GM12878 (cell line): ENCODE measurements at regions not wholly inside any gene's neighbourhood (a gene's known extent, or its start where the extent isn't known, plus 50 kb on each side); places are given as distances from the start of the nearest gene placed in this dataset.

Source experiments
- ATAC-seq: fragments of 200-7000 bp; cut with Tn5 transposase; 3 replicates; pipeline ENCODE4 v1.9.1; 2020; ENCODE audit warnings: mild to moderate bottlenecking, moderate library complexity
- BruUV-seq: library from RNA; stranded (reverse); fragments of 400-500 nt; replicated peaks from 2 replicates; lab custom pipeline; 2021; lab: Mats Ljungman, UMichigan
- CTCF ChIA-PET: fragments of 300-600 bp; sonication (Branson Sonifier 250); formaldehyde crosslinking; extraction: SDS; loops from one replicate; lab custom pipeline; 2021; ENCODE audit warnings: inconsistent platforms; lab: Yijun Ruan, JAX
- POLR2A ChIA-PET: fragments of 350-600 bp; formaldehyde crosslinking; extraction: SDS; loops from one replicate; lab custom pipeline; 2021; ENCODE audit warnings: inconsistent platforms; lab: Charles Lee
- RAD21 ChIA-PET: fragments of 300-600 bp; sonication (Branson Sonifier 250); formaldehyde crosslinking; loops from one replicate; lab custom pipeline; 2023; ENCODE audit warnings: antibody characterized with exemption; ENCODE audit not compliant: unreplicated experiment; lab: Charles Lee
- SMC1A ChIA-PET: fragments of 300-600 bp; sonication (Branson Sonifier 250); formaldehyde crosslinking; loops from one replicate; lab custom pipeline; 2023; ENCODE audit not compliant: unreplicated experiment, uncharacterized antibody; lab: Charles Lee
- DNase-seq: peaks from one replicate; pipeline ENCODE4 v3.0.0-alpha.2; 2011; ENCODE audit warnings: low read depth, low spot score
- FAIRE-seq: peaks from 3 replicates; lab custom pipeline; 2011; peaks lifted over from hg19 to GRCh38; lab: Jason Lieb, UNC
- H2AFZ ChIP-seq: 2 replicates; pipeline ENCODE4 v1.6.0; 2011; ENCODE audit warnings: low read depth, low read length, control low read depth; ENCODE audit not compliant: control insufficient read depth
- H3K27ac ChIP-seq: 2 replicates; pipeline ENCODE4 v1.5.1; 2011; ENCODE audit warnings: control low read depth; ENCODE audit not compliant: control insufficient read depth, insufficient read depth
- H3K27me3 ChIP-seq, 2 experiments: replicated peaks in 1 of 2; 2 replicates each; pipeline versions ENCODE4 v1.6.0 to v1.6.1; 2011; ENCODE audit warnings: low read length in 1 of 2; ENCODE audit not compliant: control insufficient read depth in 2 of 2, insufficient read depth in 2 of 2
- H3K36me3 ChIP-seq, 2 experiments: 2 replicates each; pipeline ENCODE4 v1.5.1; 2011; ENCODE audit warnings: low read length in 1 of 2; ENCODE audit not compliant: control insufficient read depth in 2 of 2, insufficient read depth in 2 of 2
- H3K4me1 ChIP-seq: 2 replicates; pipeline ENCODE4 v1.6.1; 2011; ENCODE audit warnings: mild to moderate bottlenecking, low read length, moderate library complexity, mixed read lengths; ENCODE audit not compliant: control insufficient read depth, insufficient read depth
- H3K4me2 ChIP-seq: 2 replicates; pipeline ENCODE4 v1.6.0; 2011; ENCODE audit warnings: control low read depth; ENCODE audit not compliant: control insufficient read depth, insufficient read depth
- H3K4me3 ChIP-seq: fragments of 200-600 bp; sonication (generic); 2 replicates; pipeline ENCODE4 v1.5.1; 2016
- H3K79me2 ChIP-seq: 2 replicates; pipeline ENCODE4 v1.6.0; 2011; ENCODE audit warnings: low read length; ENCODE audit not compliant: control insufficient read depth, insufficient read depth
- H3K9ac ChIP-seq: 2 replicates; pipeline ENCODE4 v1.8.0; 2011; ENCODE audit warnings: low read length, control low read depth, mixed read lengths; ENCODE audit not compliant: control insufficient read depth, insufficient read depth
- H3K9me3 ChIP-seq: replicated peaks from 3 replicates; pipeline ENCODE4 v1.5.1; 2011; ENCODE audit warnings: mild to moderate bottlenecking, low read length; ENCODE audit not compliant: control insufficient read depth, insufficient read depth
- H4K20me1 ChIP-seq: 2 replicates; pipeline ENCODE4 v1.6.0; 2011; ENCODE audit not compliant: control insufficient read depth, insufficient read depth
- FOXK2 ChIP-seq: fragments of 450-650 bp; IDR thresholded peaks from 2 replicates; pipeline ENCODE4 v1.6.1; 2017; ENCODE audit warnings: mild to moderate bottlenecking, moderate library complexity
- MAX ChIP-seq: IDR thresholded peaks from 2 replicates; pipeline ENCODE4 v1.6.1; 2012; ENCODE audit warnings: low read depth, low read length, improper control_type of control experiment
- MYC ChIP-seq: IDR thresholded peaks from 2 replicates; pipeline ENCODE4 v1.6.1; 2011; ENCODE audit warnings: mild to moderate bottlenecking, low read length, moderate library complexity, inconsistent platforms; ENCODE audit not compliant: insufficient read depth, insufficient replicate concordance, insufficient read length, severe bottlenecking
- NRF1 ChIP-seq: conservative IDR thresholded peaks from 2 replicates; pipeline ENCODE4 v1.6.1; 2011; ENCODE audit warnings: mild to moderate bottlenecking, low read depth, low read length, improper control_type of control experiment
- POLR2A ChIP-seq: IDR thresholded peaks from 2 replicates; pipeline ENCODE4 v1.6.1; 2011; ENCODE audit warnings: low read depth, mild to moderate bottlenecking, low read length
- REST ChIP-seq: IDR thresholded peaks from 2 replicates; pipeline ENCODE4 v1.6.1; 2012; ENCODE audit warnings: mild to moderate bottlenecking, low read depth, low read length
- SIX5 ChIP-seq: IDR thresholded peaks from 2 replicates; pipeline ENCODE4 v1.6.1; 2011; ENCODE audit warnings: mild to moderate bottlenecking, low read depth, low read length, moderate library complexity; ENCODE audit not compliant: severe bottlenecking
- SPI1 ChIP-seq: IDR thresholded peaks from 2 replicates; pipeline ENCODE4 v1.6.1; 2011; ENCODE audit warnings: low read depth, mild to moderate bottlenecking, low read length, moderate library complexity, borderline replicate concordance; ENCODE audit not compliant: insufficient read depth
- ZNF687 ChIP-seq: fragments of 450-650 bp; IDR thresholded peaks from 2 replicates; pipeline ENCODE4 v1.6.1; 2017; ENCODE audit warnings: mild to moderate bottlenecking, moderate library complexity
- WGBS: methylation state at CpG from one replicate; pipeline ENCODE4 v1.1.6; 2016; ENCODE audit warnings: low lambda C conversion rate; ENCODE audit not compliant: insufficient replicate concordance, insufficient coverage; ENCODE audit errors: missing lambda C conversion rate; 5-methylcytosine and 5-hydroxymethylcytosine counted together
- in situ Hi-C: fragments of 300-500 bp; cut with MboI; formaldehyde crosslinking; loops from 9 replicates; pipeline ENCODE4 v1.14.3; 2018; ENCODE audit warnings: mixed read lengths
- intact Hi-C: fragments of 100-400 bp; cut with micrococcal nuclease; formaldehyde crosslinking; loops from one replicate; pipeline ENCODE4 v1.14.2; 2022; ENCODE audit not compliant: unreplicated experiment

- Histone ChIP-seq H3K9ac (no peak overlapping the region), H3K36me3 (no peaks in the 10 kb centered on the region), H3K79me2 (no peaks in the 10 kb centered on the region), H2AFZ (no peak overlapping the region), H3K4me1 (no peaks in the 10 kb centered on the region), H3K4me2 (no peak overlapping the region), H3K9me3 (no peaks in the 10 kb centered on the region; the same call in 1 of the 3 replicates), H4K20me1 (no peaks in the 10 kb centered on the region), H3K4me3 (no peak overlapping the region), H3K27me3 (no peaks in the 10 kb centered on the region), H3K27ac (no peak overlapping the region)
- FAIRE-seq: no peak
- no peak for ATAC-seq
- RAD21 ChIA-PET: no interaction called here
- in situ Hi-C loops: no loop called here
- DNase-seq: no peak
- SMC1A ChIA-PET: no interaction called here
- CTCF ChIA-PET: interaction anchor here (1.3 to 1.4 kb wide), 2 partner anchors 37 to 85 kb away, joined by 3 read pairs; no protein-coding TSS in a partner anchor
- TF ChIP-seq REST (no peak), FOXK2 (no peak), MYC (no peak), POLR2A (no peak), NRF1 (no peak), ZNF687 (no peak), MAX (no peak), SPI1 (no peak), SIX5 (no peak)
- intact Hi-C loops: no loop called here
- 43% methylated on average over 2 of the region's 2 CpGs for WGBS
- no TSS peak for BruUV-seq
- POLR2A ChIA-PET: no interaction called here
Measured at GRCh38 chr7:73941836-73942551, 81.0 kb downstream of the TMEM270 start.
